ENCODE measurements at regions not wholly inside any gene's neighbourhood (a gene's known extent, or its start where the extent isn't known, plus 50 kb on each side); places are given as distances from the start of the nearest gene placed in this dataset.
A peak's percentile ranks its signal among the peaks of the same experiment; 100 is the strongest.
"Not testable (repeated sequence)": the region's sequence is repeated elsewhere in the genome, so short reads cannot be mapped to it uniquely, and the experiment has no call there.

- DNase-seq, result peak; percentile 44
- not testable (repeated sequence) for H3K9ac ChIP-seq (ENCODE audit: low read depth, low read length); H3K27me3 ChIP-seq (ENCODE audit: insufficient read depth, low read length, poor library complexity); H3K79me2 ChIP-seq (ENCODE audit: insufficient read depth, low read length); H3K4me2 ChIP-seq (ENCODE audit: insufficient read depth, low read length); H3K36me3 ChIP-seq (ENCODE audit: insufficient read depth, low read length); H3K4me1 ChIP-seq (ENCODE audit: insufficient read depth, low read length); H4K20me1 ChIP-seq (ENCODE audit: insufficient read depth, low read length); H3K27ac ChIP-seq (ENCODE audit: low read length); H3K4me3 ChIP-seq (ENCODE audit: low read depth in 1 of 2, low read length in 2 of 2); H3K9me3 ChIP-seq (ENCODE audit: insufficient read depth, low read length, severe bottlenecking); H2AFZ ChIP-seq (ENCODE audit: low read depth, low read length)
- ATAC-seq (ENCODE audit: insufficient read depth, low read depth), result peak; percentile 88
Measured at GRCh38 chr1:120357046-120357445, 57.8 kb upstream of the NBPF8 start.

GRCh38 chr1:120356170-120356569 lies 58.7 kb upstream of the NBPF8 start:
- not testable (repeated sequence) for H3K36me3 ChIP-seq (ENCODE audit: insufficient read depth, low read length); H2AFZ ChIP-seq (ENCODE audit: low read depth, low read length); H3K4me1 ChIP-seq (ENCODE audit: insufficient read depth, low read length); H3K4me3 ChIP-seq (ENCODE audit: low read depth in 1 of 2, low read length in 2 of 2); H3K27ac ChIP-seq (ENCODE audit: low read length); H3K79me2 ChIP-seq (ENCODE audit: insufficient read depth, low read length); H4K20me1 ChIP-seq (ENCODE audit: insufficient read depth, low read length); ATAC-seq (ENCODE audit: insufficient read depth, low read depth); H3K27me3 ChIP-seq (ENCODE audit: insufficient read depth, low read length, poor library complexity); H3K9me3 ChIP-seq (ENCODE audit: insufficient read depth, low read length, severe bottlenecking); H3K9ac ChIP-seq (ENCODE audit: low read depth, low read length); H3K4me2 ChIP-seq (ENCODE audit: insufficient read depth, low read length)
- DNase-seq, result peak; percentile 6

- H2AFZ ChIP-seq (ENCODE audit: low read depth, low read length); H3K4me2 ChIP-seq (ENCODE audit: insufficient read depth, low read length); DNase-seq; ATAC-seq (ENCODE audit: insufficient read depth, low read depth); H3K36me3 ChIP-seq (ENCODE audit: insufficient read depth, low read length); H4K20me1 ChIP-seq (ENCODE audit: insufficient read depth, low read length); H3K4me3 ChIP-seq (ENCODE audit: low read depth in 1 of 2, low read length in 2 of 2); H3K27me3 ChIP-seq (ENCODE audit: insufficient read depth, low read length, poor library complexity); H3K9ac ChIP-seq (ENCODE audit: low read depth, low read length); H3K27ac ChIP-seq (ENCODE audit: low read length); H3K79me2 ChIP-seq (ENCODE audit: insufficient read depth, low read length); H3K9me3 ChIP-seq (ENCODE audit: insufficient read depth, low read length, severe bottlenecking); H3K4me1 ChIP-seq (ENCODE audit: insufficient read depth, low read length): not testable (repeated sequence)
Measured at GRCh38 chr1:120354618-120355184, 60.1 kb upstream of the NBPF8 start.

- H3K9ac ChIP-seq (ENCODE audit: low read depth, low read length), result not testable (repeated sequence)
Measured at GRCh38 chr1:120342231-120343073, 72.4 kb upstream of the NBPF8 start.

GRCh38 chr1:120341756-120342155 lies 73.1 kb upstream of the NBPF8 start:
- DNase-seq, result peak; percentile 12
- peak overlapping the region in 1 of 2 experiments; percentile 53; a peak in 3 of 4 replicates for H3K4me3 ChIP-seq (ENCODE audit: low read depth in 1 of 2, low read length in 2 of 2)
- H3K79me2 ChIP-seq (ENCODE audit: insufficient read depth, low read length); H2AFZ ChIP-seq (ENCODE audit: low read depth, low read length); H4K20me1 ChIP-seq (ENCODE audit: insufficient read depth, low read length); H3K36me3 ChIP-seq (ENCODE audit: insufficient read depth, low read length); H3K9me3 ChIP-seq (ENCODE audit: insufficient read depth, low read length, severe bottlenecking); H3K4me1 ChIP-seq (ENCODE audit: insufficient read depth, low read length); H3K27ac ChIP-seq (ENCODE audit: low read length); H3K27me3 ChIP-seq (ENCODE audit: insufficient read depth, low read length, poor library complexity); ATAC-seq (ENCODE audit: insufficient read depth, low read depth); H3K9ac ChIP-seq (ENCODE audit: low read depth, low read length): not testable (repeated sequence)
- peak overlapping the region; percentile 66 for H3K4me2 ChIP-seq (ENCODE audit: insufficient read depth, low read length)

More at GRCh38 chr1:120342231-120343073, 72.4 kb upstream of the NBPF8 start:
- H3K4me1 ChIP-seq (ENCODE audit: insufficient read depth, low read length); H3K9me3 ChIP-seq (ENCODE audit: insufficient read depth, low read length, severe bottlenecking); H3K4me3 ChIP-seq (ENCODE audit: low read depth in 1 of 2, low read length in 2 of 2); H3K4me2 ChIP-seq (ENCODE audit: insufficient read depth, low read length); H3K27ac ChIP-seq (ENCODE audit: low read length); H3K36me3 ChIP-seq (ENCODE audit: insufficient read depth, low read length); ATAC-seq (ENCODE audit: insufficient read depth, low read depth); H3K27me3 ChIP-seq (ENCODE audit: insufficient read depth, low read length, poor library complexity); H3K79me2 ChIP-seq (ENCODE audit: insufficient read depth, low read length); H2AFZ ChIP-seq (ENCODE audit: low read depth, low read length); H4K20me1 ChIP-seq (ENCODE audit: insufficient read depth, low read length): not testable (repeated sequence)
- peak; percentile 8 for DNase-seq

- not testable (repeated sequence) for H2AFZ ChIP-seq (ENCODE audit: low read depth, low read length); H3K27ac ChIP-seq (ENCODE audit: low read length); H3K9ac ChIP-seq (ENCODE audit: low read depth, low read length); H3K9me3 ChIP-seq (ENCODE audit: insufficient read depth, low read length, severe bottlenecking); H3K27me3 ChIP-seq (ENCODE audit: insufficient read depth, low read length, poor library complexity); H4K20me1 ChIP-seq (ENCODE audit: insufficient read depth, low read length); H3K36me3 ChIP-seq (ENCODE audit: insufficient read depth, low read length); H3K79me2 ChIP-seq (ENCODE audit: insufficient read depth, low read length); ATAC-seq (ENCODE audit: insufficient read depth, low read depth); H3K4me1 ChIP-seq (ENCODE audit: insufficient read depth, low read length)
- H3K4me3 ChIP-seq (ENCODE audit: low read depth in 1 of 2, low read length in 2 of 2), result peak overlapping the region in 1 of 2 experiments; percentile 53; a peak in 2 of 4 replicates
- DNase-seq, result peak; percentile 53
- H3K4me2 ChIP-seq (ENCODE audit: insufficient read depth, low read length), result peak overlapping the region; percentile 66
Measured at GRCh38 chr1:120340838-120341751, 73.7 kb upstream of the NBPF8 start.

- not testable (repeated sequence) for H3K4me1 ChIP-seq (ENCODE audit: insufficient read depth, low read length); ATAC-seq (ENCODE audit: insufficient read depth, low read depth); H3K9me3 ChIP-seq (ENCODE audit: insufficient read depth, low read length, severe bottlenecking); H3K9ac ChIP-seq (ENCODE audit: low read depth, low read length); H3K4me3 ChIP-seq (ENCODE audit: low read depth in 1 of 2, low read length in 2 of 2); H4K20me1 ChIP-seq (ENCODE audit: insufficient read depth, low read length); H3K4me2 ChIP-seq (ENCODE audit: insufficient read depth, low read length); H3K27me3 ChIP-seq (ENCODE audit: insufficient read depth, low read length, poor library complexity); H3K27ac ChIP-seq (ENCODE audit: low read length); H3K79me2 ChIP-seq (ENCODE audit: insufficient read depth, low read length); H3K36me3 ChIP-seq (ENCODE audit: insufficient read depth, low read length); H2AFZ ChIP-seq (ENCODE audit: low read depth, low read length); DNase-seq
Measured at GRCh38 chr1:120315738-120316137, 99.1 kb upstream of the NBPF8 start.
